ENCODE measurements at regions not wholly inside any gene's neighbourhood (a gene's known extent, or its start where the extent isn't known, plus 50 kb on each side); places are given as distances from the start of the nearest gene placed in this dataset.
"Not testable (repeated sequence)": the region's sequence is repeated elsewhere in the genome, so short reads cannot be mapped to it uniquely, and the experiment has no call there.

DNA sequence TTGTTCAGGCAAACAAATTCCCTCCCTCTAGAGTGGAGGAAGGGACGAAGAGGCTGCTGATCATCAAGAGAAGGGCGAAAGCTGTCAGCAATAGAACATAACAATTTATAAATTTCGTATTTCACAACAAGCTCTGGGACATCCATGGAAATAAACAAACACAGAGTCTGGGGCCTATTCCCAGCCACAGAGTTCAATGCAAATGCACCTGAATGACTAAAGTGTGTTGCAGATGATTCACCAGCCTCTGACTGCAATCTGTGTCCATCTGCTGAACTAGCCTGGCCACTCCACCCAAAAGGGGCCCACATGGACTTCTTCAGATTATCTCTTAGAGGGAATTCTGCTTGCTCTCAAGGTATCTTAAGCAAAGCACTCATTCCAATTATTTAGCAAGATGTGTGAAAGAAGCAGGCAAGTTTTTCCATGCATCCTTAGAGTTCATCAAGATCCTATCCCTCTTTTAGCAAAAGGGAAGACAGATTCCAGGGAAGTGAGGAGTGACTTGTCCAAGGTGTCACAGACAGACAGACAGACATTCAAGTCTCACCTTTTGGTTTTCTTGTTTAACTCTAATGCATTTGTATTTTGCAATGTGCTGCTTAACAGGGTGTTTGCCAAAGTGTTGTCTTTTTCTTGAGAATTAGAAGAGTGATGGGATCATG is 307.8 kb upstream of the PAPPA start:
- no peak for DNase-seq

- DNase-seq: no peak
These were observed 306.4 kb upstream of the PAPPA start for GRCh38 chr9:115847216-115847615.

DNA sequence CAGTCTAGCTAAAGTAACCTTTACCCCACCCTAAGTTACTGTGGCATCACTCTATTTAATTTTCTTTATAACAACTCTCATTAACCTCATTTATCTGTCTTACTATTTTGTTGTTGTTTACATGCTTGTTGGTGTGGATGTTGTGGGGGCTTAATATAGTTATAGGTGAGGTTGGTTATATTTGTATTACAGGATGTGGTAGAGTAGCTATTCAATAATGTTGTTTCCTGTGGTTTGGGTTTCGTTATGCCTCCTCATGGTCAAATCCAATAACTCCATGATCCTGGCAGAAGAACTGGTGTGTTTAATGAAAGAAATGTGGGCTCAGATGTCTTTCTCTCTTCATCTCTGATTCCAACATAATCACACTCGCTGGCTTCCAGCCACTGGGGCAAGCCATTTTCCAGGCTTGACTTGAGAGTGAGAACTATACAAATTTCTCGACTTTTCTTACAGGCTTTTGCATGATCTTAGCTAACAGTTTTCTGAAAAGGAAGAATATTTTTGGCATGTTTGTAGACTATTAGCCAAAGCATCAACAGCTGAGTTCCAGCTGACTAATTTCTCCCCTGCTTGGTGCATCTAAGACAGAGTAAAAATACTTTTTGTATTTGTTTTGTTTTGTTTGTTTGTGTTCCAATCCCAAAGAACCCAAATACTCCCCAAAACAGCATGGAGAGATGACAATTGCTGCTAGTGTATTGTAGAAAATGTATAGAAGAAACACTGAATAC is 303.7 kb upstream of the PAPPA start:
- DNase-seq: no peak

DNA sequence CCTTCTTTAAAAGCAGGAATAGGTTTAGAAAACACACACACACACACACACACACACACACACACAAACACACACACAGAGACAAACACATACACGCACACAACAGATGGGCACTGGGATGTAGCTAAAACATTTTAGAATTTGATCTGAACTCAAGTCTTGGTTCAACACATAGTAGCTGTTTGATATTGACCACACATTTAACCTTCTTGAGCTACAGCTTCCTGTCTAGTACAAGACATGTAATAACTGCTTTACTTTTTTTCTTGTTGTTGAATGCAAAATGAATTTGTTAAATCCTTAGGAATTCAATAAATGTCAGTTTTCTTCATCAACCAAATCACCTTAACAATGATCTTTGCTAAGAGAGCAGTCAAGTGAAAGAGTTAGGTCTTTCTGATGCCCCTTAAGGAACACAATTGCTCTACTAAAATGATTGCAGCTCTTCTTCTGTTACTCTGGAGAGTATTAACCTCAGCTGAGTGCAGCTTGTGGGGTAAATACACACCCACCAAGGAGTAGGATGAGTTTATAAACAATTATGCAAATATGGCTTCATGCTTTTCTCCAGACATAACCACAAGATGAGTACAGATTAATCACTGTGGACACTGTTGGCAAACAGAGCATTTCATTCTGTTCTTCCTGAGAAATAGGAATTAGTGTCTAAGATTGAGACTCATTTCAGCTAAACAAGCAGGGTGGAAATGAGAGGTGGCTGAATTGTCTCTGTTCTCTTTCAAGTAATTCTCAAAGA is 302.9 kb upstream of the PAPPA start:
- DNase-seq: no peak

GRCh38 chr9:115855458-115856133 is 298.0 kb upstream of the PAPPA start:
- DNase-seq: no peak

GRCh38 chr9:115858421-115858820 is 295.2 kb upstream of the PAPPA start:
- not testable (repeated sequence) for DNase-seq

GRCh38 chr9:115862021-115862420 is 291.6 kb upstream of the PAPPA start:
- no peak for DNase-seq

DNA sequence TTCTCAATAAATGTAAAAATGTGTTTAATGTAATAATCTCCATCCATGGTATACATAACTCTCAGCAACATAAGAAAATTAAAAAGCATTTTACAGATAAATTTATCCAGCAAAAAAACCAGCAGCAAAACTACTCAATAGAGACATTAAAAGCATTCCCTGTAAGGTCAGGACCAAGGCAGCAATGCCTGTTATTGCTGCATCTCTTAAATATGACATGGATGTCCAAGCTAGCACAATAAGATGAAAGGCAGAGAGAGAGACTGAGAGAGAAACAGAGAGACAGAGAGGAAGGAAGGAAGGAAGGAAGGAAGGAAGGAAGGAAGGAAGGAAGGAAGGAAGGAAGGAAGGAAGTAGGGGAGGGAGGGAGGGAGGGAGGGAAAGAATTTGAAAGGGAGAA is 289.0 kb upstream of the PAPPA start:
- DNase-seq: no peak

- DNase-seq: no peak
These were observed 286.3 kb upstream of the PAPPA start for GRCh38 chr9:115867326-115867725.

DNA sequence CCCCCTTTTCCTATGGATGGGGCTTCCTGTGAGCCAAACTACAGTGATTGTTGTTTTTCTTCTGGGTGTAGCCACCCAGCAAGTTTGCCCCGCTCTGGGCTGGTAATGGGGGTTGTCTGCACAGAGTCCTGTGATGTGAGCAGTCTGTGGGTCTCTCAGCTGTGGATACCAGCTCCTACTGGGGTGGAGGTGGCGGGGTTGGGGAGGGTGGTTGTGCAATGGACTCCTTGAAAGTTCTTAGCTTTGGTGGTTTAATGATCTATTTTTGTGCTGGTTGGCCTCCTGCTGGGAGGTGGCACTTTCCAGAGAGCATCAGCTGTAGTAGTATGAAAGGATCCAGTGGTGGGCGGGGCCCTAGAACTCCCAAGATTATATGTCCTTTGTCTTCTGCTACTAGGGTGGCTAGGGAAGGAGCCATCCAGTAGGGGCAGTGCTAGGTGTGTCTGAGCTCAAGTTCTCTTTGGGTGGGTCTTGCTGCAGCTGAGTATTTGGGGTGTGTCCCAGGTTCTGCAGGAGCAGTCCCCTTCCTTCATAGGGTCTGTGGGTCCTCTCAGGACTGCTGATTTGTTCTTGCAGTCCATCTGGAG is 275.6 kb upstream of the PAPPA start:
- no peak for DNase-seq

GRCh38 chr9:115879451-115879850 is 274.1 kb upstream of the PAPPA start:
- DNase-seq: no peak

DNA sequence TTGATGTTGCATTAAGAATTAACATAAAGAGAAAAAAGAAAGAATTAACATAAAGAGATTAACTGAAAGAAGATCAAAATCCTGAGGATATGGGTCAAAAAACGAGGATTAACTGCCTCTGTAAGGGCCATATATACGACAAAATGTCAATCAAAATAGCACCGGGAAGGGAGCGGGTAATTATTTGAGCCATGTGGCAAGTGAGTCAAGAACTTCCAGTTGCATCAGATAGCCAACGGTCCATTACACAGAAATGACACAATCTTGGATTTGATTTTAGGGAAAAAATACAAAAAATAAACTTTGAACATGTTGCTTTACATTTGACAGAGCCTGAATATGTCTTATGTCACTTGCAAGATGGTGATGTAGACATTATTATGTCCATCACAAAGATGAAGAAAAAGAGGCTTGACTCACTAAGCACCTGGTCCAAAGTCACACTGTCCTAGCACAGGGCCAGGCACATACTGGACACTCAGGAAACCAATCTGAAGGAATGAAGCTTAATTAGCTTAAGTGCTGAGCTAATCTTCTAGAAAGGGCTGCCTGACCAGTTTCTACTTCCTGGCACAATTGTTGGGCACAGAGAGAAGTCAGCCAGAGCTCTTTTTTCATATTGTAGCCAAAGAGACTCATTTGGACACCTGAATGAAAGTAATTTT is 273.2 kb upstream of the PAPPA start:
- no peak for DNase-seq

- DNase-seq: no peak
These were observed 270.7 kb upstream of the PAPPA start for GRCh38 chr9:115882911-115883310.

GRCh38 chr9:115883467-115884329 is 269.9 kb upstream of the PAPPA start:
- no peak for DNase-seq

DNA sequence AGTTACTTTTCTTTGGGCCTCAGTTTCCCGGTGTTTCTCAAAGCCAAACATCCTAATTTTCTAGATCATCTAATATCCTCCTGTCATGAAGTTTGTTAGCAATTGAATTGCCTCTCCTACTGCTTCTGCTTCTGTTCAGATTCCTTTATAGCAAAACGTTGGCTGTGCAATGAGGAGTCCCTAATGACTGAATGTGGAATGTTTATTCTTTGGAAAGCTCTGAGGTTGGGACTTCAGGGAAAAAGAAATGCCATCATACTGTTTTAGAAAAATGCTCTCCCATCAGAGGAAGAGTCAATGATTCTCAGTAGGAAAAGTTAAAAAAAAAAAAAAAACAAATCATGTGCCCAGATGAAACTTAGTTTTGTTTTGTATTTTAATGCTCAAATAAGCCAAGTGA is 268.7 kb upstream of the PAPPA start:
- DNase-seq: no peak

- DNase-seq: no peak
These were observed 265.5 kb upstream of the PAPPA start for GRCh38 chr9:115888131-115888530.

DNA sequence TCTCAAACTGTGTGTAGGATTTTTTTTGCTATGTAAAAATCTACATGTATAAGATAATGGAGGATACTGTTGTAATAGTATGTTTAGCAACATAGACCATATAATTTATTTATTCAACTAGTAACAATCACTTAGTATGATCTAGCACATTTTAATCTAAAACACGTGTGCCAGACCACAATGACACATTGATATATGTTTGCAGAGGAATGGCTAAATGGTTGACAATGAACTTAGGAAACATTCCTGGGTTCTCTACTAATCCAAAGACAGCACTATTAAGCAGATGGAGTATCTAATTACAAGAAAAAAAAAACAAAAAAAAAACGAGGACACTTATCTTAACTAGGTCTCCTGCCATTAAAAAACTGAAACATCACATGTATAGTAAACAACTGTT is 261.7 kb upstream of the PAPPA start:
- no peak for DNase-seq

GRCh38 chr9:115898478-115898877 is 255.1 kb upstream of the PAPPA start:
- DNase-seq: not testable (repeated sequence)

DNA sequence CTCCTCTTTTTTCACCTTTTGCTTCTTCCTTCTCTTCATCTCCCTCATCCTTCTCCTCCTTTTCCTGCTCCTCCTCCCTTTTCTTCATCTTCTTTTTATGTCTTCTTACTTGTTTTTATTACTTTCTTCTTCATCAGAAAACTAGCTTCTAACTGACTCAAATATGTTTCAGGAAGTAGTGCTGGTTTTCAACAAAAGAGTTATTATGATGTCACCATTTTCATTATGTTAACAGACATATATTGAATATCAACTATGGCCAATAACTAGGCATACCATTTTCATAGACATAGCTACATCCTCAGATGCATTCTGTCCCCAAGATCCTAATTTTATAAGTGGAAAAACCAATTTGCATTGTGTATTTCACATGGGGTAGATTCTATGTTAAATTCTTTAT is 252.9 kb upstream of the PAPPA start:
- no peak for DNase-seq

DNA sequence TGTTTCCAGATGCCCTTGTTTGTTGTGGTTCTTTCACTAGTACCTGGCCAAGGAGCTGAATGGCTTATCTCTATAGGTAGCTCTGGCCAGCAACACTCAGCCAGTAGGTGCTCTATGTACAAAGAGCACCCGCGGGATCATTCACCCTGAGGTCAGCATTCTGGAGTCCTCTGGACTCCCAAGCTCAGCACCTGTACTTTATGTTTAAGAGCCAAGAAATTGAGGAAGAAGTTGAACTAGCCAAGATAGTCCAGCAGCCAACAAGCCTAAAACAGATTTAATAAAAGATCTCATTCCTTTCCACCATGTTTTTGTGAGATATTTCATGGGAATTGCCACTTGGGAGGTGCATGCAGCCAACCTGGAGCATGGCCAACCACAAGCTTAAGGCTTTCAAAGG is 242.6 kb upstream of the PAPPA start:
- DNase-seq: no peak

GRCh38 chr9:115912086-115912485 is 241.5 kb upstream of the PAPPA start:
- no peak for DNase-seq

All from activated naive CD4-positive, alpha-beta T cell treated with anti-CD3 and anti-CD28 coated beads, Interleukin-2, amount 50 U/mL, for 16 hours (primary cell).